SKM-1 treated with dmso at 0.1 percent for 144 hours (cell line): ENCODE measurements at regions not wholly inside any gene's neighbourhood (a gene's known extent, or its start where the extent isn't known, plus 50 kb on each side); places are given as distances from the start of the nearest gene placed in this dataset.

ENCODE experiments used
- DNase-seq: peaks from one replicate; lab custom pipeline; 2025; ENCODE audit not compliant: unreplicated experiment; lab: John Stamatoyannopoulos, UW

GRCh38 chrX:113770071-113770470 is 813.8 kb upstream of the HTR2C start:
- no peak for DNase-seq

GRCh38 chrX:113759422-113759821 is 824.5 kb upstream of the HTR2C start:
- no peak for DNase-seq

GRCh38 chrX:113747274-113747973 is 836.5 kb upstream of the HTR2C start:
- no peak for DNase-seq

- DNase-seq, result no peak
These were observed 840.8 kb upstream of the HTR2C start for GRCh38 chrX:113743069-113743468.

- DNase-seq, result no peak
These were observed 842.1 kb upstream of the HTR2C start for GRCh38 chrX:113741744-113742143.

GRCh38 chrX:113728937-113729336 is 854.9 kb upstream of the HTR2C start:
- no peak for DNase-seq

- no peak for DNase-seq
These were observed 857.0 kb upstream of the HTR2C start for GRCh38 chrX:113726898-113727297.

GRCh38 chrX:113726466-113726865 is 857.4 kb upstream of the HTR2C start:
- no peak for DNase-seq

GRCh38 chrX:113726009-113726408 is 857.9 kb upstream of the HTR2C start:
- no peak for DNase-seq

GRCh38 chrX:113699939-113700338 is 859.3 kb upstream of the AMOT start:
- DNase-seq, result no peak

GRCh38 chrX:113675278-113675677 is 834.6 kb upstream of the AMOT start:
- DNase-seq, result no peak

- no peak for DNase-seq
These were observed 810.7 kb upstream of the AMOT start for GRCh38 chrX:113651306-113651705.

GRCh38 chrX:113644426-113644825 is 803.8 kb upstream of the AMOT start:
- no peak for DNase-seq

- DNase-seq, result no peak
These were observed 793.9 kb upstream of the AMOT start for GRCh38 chrX:113634565-113634964.

- no peak for DNase-seq
These were observed 788.7 kb upstream of the AMOT start for GRCh38 chrX:113629326-113629725.

GRCh38 chrX:113594123-113594841 is 753.7 kb upstream of the AMOT start:
- no peak for DNase-seq

- DNase-seq, result no peak
These were observed 745.8 kb upstream of the AMOT start for GRCh38 chrX:113586281-113586898.

GRCh38 chrX:113580486-113580885 is 739.9 kb upstream of the AMOT start:
- no peak for DNase-seq

GRCh38 chrX:113558576-113558975 is 717.9 kb upstream of the AMOT start:
- no peak for DNase-seq

GRCh38 chrX:113551919-113552318 is 711.3 kb upstream of the AMOT start:
- no peak for DNase-seq

- DNase-seq, result no peak
These were observed 707.8 kb upstream of the AMOT start for GRCh38 chrX:113548308-113549015.

GRCh38 chrX:113545040-113545439 is 704.4 kb upstream of the AMOT start:
- DNase-seq, result no peak
